Spleen (tissue), 11 donors: ENCODE measurements at regions not wholly inside any gene's neighbourhood (a gene's known extent, or its start where the extent isn't known, plus 50 kb on each side); places are given as distances from the start of the nearest gene placed in this dataset.

Experiments used
- DNase-seq: peaks from one replicate; pipeline ENCODE4 v3.0.0-alpha.2; 2020
- H3K27ac ChIP-seq, 8 donors: fragments of 200-600 bp; sonication (generic) in 7 of 8; 1 replicate in 4 of 8; 2 replicates in 4 of 8; pipeline versions ENCODE4 v1.5.0 to v1.8.0; 2016 to 2021; ENCODE audit warnings: inconsistent platforms in 4 of 8, mild to moderate bottlenecking in 4 of 8, moderate library complexity in 1 of 8
- H3K27me3 ChIP-seq, 7 donors: fragments of 200-600 bp; sonication (generic) in 6 of 7; replicated peaks in 1 of 7; 1 replicate in 4 of 7; 2 replicates in 3 of 7; pipeline versions ENCODE4 v1.5.0 to v1.8.0; 2016 to 2021; ENCODE audit warnings: inconsistent platforms in 3 of 7, mild to moderate bottlenecking in 1 of 7
- H3K36me3 ChIP-seq, 6 donors: fragments of 200-600 bp; sonication (generic) in 5 of 6; 1 replicate in 4 of 6; 2 replicates in 2 of 6; pipeline versions ENCODE4 v1.5.0 to v1.8.0; 2016 to 2021; ENCODE audit warnings: inconsistent platforms in 2 of 6
- H3K4me1 ChIP-seq, 6 donors: fragments of 200-600 bp; sonication (generic) in 5 of 6; 1 replicate in 3 of 6; 2 replicates in 3 of 6; pipeline versions ENCODE4 v1.5.0 to v1.8.0; 2016 to 2021; ENCODE audit warnings: inconsistent platforms in 3 of 6
- H3K4me3 ChIP-seq, 8 donors: fragments of 200-600 bp; sonication (generic) in 7 of 8; 1 replicate in 4 of 8; 2 replicates in 4 of 8; pipeline versions ENCODE4 v1.5.0 to v1.8.0; 2016 to 2021; ENCODE audit warnings: inconsistent platforms in 4 of 8, mild to moderate bottlenecking in 4 of 8, moderate library complexity in 2 of 8
- H3K9me3 ChIP-seq, 8 donors: fragments of 200-600 bp; sonication (generic) in 7 of 8; 1 replicate in 4 of 8; 2 replicates in 4 of 8; pipeline versions ENCODE4 v1.5.0 to v1.8.0; 2016 to 2021; ENCODE audit warnings: inconsistent platforms in 4 of 8
- POLR2A ChIP-seq, 3 donors: fragments of 450-650 bp; IDR thresholded peaks; one replicate each; pipeline ENCODE4 v1.5.1; 2017; ENCODE audit warnings: antibody characterized with exemption in 3 of 3, mild to moderate bottlenecking in 1 of 3
- POLR2AphosphoS5 ChIP-seq, 3 donors: sonication (generic); formaldehyde crosslinking; IDR thresholded peaks; one replicate each; pipeline ENCODE4 v1.5.1; 2017; ENCODE audit warnings: antibody characterized with exemption in 3 of 3
- WGBS, 5 donors: extraction: QIAGEN DNeasy Blood & Tissue Kit in 3 of 5; methylation state at CpG; one replicate each; pipeline versions ENCODE4 v1.1.5 to v1.1.7; 2013 to 2018; 5-methylcytosine and 5-hydroxymethylcytosine counted together
- intact Hi-C: fragments of 100-400 bp; cut with DNase I; formaldehyde crosslinking; loops from one replicate; pipeline ENCODE4 v1.15.0; 2023; ENCODE audit warnings: low total_unique reads
- TF ChIP-seq, protein P1 (sequence below), 11 experiments: fragments of 200-600 bp in 7 of 11; fragments of 450-650 bp in 4 of 11; sonication (generic) in 4 of 11; IDR thresholded peaks in 8 of 11; conservative IDR thresholded peaks in 3 of 11; 1 replicate in 7 of 11; 2 replicates in 4 of 11; pipeline versions ENCODE4 v1.4.0 to v1.8.0; 2016 to 2021; ENCODE audit warnings: antibody characterized with exemption in 11 of 11, inconsistent platforms in 4 of 11, mild to moderate bottlenecking in 1 of 11
- donor health status: healthy with polysubstance abuse.
- donor health status: DM: no; HTN: no; CAD: no; lungs with moderate emphysema.
- donor health status: DM: no; HTN: no; CAD: no.
- donor health status: Bipolar disorder and iron deficiency.
- donor health status: healthy.
- donor health status: DM: no; HTN: no; CAD: no.
- donor health status: DM: yes; HTN: yes; CAD: no.

- Histone ChIP-seq H3K27ac (peak overlapping the region; percentile 79 to 97 (median 92)), H3K4me3 (peak overlapping the region in 5 of 8 donors; percentile 23 to 64 (median 26)), H3K27me3 (peaks cover 0 to 12% (median 0%) of the 10 kb centered on the region in 7 donors), H3K36me3 (no peaks in the 10 kb centered on the region), H3K4me1 (peaks cover 18 to 70% (median 51%) of the 10 kb centered on the region in 6 donors), H3K9me3 (no peaks in the 10 kb centered on the region)
- intact Hi-C loops, result no loop called here
- TF ChIP-seq POLR2AphosphoS5 (IDR thresholded peaks at IDR 0.05) (peak; percentile 73 to 87 (median 79)), POLR2A (IDR thresholded peaks at IDR 0.05) (no peak)
- 30 to 52% (median 38%) methylated on average over 17 to 21 of the region's 21 CpGs for WGBS, 5 donors
- peak; percentile 93 for DNase-seq
These were observed 120.9 kb downstream of the METRNL start for GRCh38 chr17:83200231-83200699.

DNA sequence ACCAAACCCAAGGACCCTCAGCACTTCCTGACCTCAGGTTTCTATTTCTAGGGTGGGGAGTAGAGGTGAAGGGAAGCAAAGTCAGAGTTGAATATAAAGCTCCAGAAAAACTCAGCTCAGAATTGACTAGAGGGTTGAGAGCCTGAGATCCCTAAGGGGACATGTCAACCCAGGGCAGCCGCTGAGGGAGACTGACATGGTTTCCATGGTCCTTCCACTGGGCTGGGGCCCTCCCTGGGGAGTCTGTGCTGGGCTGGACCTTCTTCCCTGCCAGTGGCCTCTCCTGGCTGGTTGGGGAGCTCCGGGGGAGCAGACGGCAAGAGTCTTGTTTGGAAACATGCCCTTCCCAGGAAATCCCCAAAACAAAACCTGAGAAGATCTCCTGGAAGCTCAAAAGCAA, 121.3 kb downstream of the METRNL start:
- DNase-seq, result peak; percentile 82
- peak overlapping the region in 1 of 8 donors; percentile 64 for H3K4me3 ChIP-seq
- 48 to 77% (median 61%) methylated on average over 3 of the region's 3 CpGs for WGBS, 5 donors

DNA sequence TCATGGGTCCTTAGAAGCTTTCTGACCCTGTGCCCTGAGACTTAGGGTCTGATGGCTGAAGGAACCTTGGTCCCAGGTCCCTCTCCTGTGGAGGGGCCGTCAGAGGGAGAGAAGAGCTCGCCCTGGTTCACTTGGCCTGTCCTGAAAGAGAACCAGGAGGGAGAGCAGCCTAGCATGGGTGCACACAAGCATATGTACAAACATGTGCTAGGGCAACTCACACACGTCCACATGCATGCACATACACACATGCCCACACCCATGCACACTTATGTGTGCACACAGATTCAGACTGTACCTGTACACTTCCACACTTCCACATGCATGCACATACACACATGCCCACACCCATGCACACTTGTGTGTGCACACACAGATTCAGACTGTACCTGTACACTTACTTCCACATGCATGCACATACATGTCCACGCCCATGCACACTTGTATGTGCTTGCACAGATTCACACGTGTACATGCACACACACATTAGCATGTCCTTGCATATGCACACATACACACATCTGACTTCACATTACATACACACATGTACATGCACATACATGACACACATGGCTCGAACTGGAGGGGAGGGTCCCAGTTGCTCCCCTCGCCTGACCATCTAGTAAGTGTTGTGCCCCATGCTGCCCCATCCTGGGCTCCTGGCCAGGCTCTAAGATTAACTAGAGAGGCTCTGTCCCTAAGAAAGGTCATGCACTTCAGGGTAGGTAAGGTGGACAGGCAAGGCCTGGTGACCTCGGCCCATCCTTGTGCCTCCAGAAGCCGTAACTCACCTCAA, 122.0 kb downstream of the METRNL start:
- Histone ChIP-seq H3K27ac (peak overlapping the region in 5 of 8 donors; percentile 90 to 97 (median 96)), H3K27me3 (peaks cover 0 to 7% (median 0%) of the 10 kb centered on the region in 7 donors), H3K36me3 (no peaks in the 10 kb centered on the region), H3K4me3 (no peak overlapping the region), H3K4me1 (peaks cover 18 to 71% (median 51%) of the 10 kb centered on the region in 6 donors), H3K9me3 (no peaks in the 10 kb centered on the region)
- WGBS, 5 donors, result 90 to 93% (median 93%) methylated on average over 7 to 9 of the region's 9 CpGs
- no peak for TF ChIP-seq POLR2AphosphoS5 (IDR thresholded peaks at IDR 0.05)
- TF ChIP-seq, protein P1, sequence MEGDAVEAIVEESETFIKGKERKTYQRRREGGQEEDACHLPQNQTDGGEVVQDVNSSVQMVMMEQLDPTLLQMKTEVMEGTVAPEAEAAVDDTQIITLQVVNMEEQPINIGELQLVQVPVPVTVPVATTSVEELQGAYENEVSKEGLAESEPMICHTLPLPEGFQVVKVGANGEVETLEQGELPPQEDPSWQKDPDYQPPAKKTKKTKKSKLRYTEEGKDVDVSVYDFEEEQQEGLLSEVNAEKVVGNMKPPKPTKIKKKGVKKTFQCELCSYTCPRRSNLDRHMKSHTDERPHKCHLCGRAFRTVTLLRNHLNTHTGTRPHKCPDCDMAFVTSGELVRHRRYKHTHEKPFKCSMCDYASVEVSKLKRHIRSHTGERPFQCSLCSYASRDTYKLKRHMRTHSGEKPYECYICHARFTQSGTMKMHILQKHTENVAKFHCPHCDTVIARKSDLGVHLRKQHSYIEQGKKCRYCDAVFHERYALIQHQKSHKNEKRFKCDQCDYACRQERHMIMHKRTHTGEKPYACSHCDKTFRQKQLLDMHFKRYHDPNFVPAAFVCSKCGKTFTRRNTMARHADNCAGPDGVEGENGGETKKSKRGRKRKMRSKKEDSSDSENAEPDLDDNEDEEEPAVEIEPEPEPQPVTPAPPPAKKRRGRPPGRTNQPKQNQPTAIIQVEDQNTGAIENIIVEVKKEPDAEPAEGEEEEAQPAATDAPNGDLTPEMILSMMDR (IDR thresholded peaks at IDR 0.05 in 8 of 11, conservative IDR thresholded peaks at IDR 0.05 in 3 of 11), result no peak
- TF ChIP-seq POLR2A (IDR thresholded peaks at IDR 0.05), result no peak
- intact Hi-C loops, result no loop called here
- no peak for DNase-seq

More for the DNA sequence above, 121.3 kb downstream of the METRNL start:
- Histone ChIP-seq H3K36me3 (no peaks in the 10 kb centered on the region), H3K9me3 (no peaks in the 10 kb centered on the region), H3K4me1 (peaks cover 18 to 71% (median 51%) of the 10 kb centered on the region in 6 donors), H3K27ac (peak overlapping the region; percentile 79 to 97 (median 92)), H3K27me3 (peaks cover 0 to 8% (median 0%) of the 10 kb centered on the region in 7 donors)
- no peak for TF ChIP-seq POLR2AphosphoS5 (IDR thresholded peaks at IDR 0.05)
- TF ChIP-seq, protein P1 (IDR thresholded peaks at IDR 0.05 in 8 of 11, conservative IDR thresholded peaks at IDR 0.05 in 3 of 11), result no peak
- no peak for TF ChIP-seq POLR2A (IDR thresholded peaks at IDR 0.05)
- intact Hi-C loops, result no loop called here

DNA sequence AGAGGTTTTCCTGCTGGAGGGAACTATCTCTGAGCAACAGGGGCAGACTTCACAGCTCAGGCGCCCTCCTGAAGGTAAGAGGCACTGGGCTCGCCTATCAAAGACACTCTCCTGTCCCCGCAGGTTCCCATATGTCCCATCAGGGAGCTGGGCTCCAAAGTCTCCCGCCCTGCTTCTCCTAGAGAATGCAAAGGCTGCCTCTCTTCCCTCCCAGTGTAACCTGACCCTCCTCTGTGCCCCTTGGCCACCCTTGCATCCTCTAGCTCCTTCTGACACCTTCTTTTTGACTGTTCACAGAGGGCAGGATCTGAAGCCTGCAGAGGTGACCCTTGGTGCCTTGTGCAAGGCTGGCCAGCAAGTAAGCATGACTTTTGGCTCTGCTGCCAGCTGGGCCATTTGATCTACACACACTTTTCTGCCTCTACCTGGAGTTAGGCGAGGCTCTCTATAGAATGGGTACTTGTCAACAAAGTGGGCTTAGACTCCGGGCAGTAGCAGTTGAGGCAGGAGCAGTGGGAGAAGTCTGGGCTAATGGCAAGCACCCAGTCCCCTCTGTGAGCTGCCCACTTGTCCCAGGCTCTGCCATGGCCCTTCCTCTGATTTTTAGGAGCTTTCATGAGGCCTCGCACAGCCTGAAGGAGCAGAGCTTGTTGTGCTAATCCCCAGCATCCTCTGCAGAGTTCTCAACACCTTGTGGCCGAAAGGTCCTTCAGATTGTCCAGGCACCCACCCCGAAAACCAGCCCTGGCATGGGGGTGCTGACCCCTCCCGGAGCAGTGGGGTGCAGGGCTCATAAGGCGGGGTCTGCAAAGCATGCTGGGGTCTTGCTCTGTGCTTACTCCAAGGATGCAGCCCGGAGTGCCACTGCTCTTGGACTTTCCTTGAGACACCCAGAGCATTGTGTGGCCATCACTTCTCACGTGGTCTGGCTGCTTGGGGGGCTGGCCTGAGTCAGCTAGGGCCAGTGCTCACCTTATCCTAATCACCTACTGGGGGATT, 122.9 kb downstream of the METRNL start:
- peak overlapping the region in 7 of 8 donors; percentile 6 to 97 (median 78) for H3K27ac ChIP-seq

More for the DNA sequence above, 122.9 kb downstream of the METRNL start:
- H3K4me1 ChIP-seq, result peaks cover 18 to 71% (median 51%) of the 10 kb centered on the region in 6 donors
- H3K36me3 ChIP-seq, result no peaks in the 10 kb centered on the region
- no peak for TF ChIP-seq POLR2AphosphoS5 (IDR thresholded peaks at IDR 0.05)
- TF ChIP-seq, protein P1 (IDR thresholded peaks at IDR 0.05 in 8 of 11, conservative IDR thresholded peaks at IDR 0.05 in 3 of 11), result no peak
- no peak for TF ChIP-seq POLR2A (IDR thresholded peaks at IDR 0.05)
- intact Hi-C loops, result no loop called here
- 87 to 94% (median 92%) methylated on average over 11 to 13 of the region's 13 CpGs for WGBS, 5 donors
- no peak overlapping the region for H3K4me3 ChIP-seq
- H3K27me3 ChIP-seq, result peaks cover 0 to 7% (median 0%) of the 10 kb centered on the region in 7 donors
- no peaks in the 10 kb centered on the region for H3K9me3 ChIP-seq
- peak; percentile 73 for DNase-seq
